HepG2 (cell line): ENCODE measurements at regions not wholly inside any gene's neighbourhood (a gene's known extent, or its start where the extent isn't known, plus 50 kb on each side); places are given as distances from the start of the nearest gene placed in this dataset.

Source experiments
- ATAC-seq: fragments of 200-7000 bp; cut with Tn5 transposase; 3 replicates; pipeline ENCODE4 v1.9.1; 2020; ENCODE audit warnings: mild to moderate bottlenecking, moderate library complexity
- BruUV-seq: library from RNA; stranded (reverse); fragments of 400-500 nt; replicated peaks from 2 replicates; lab custom pipeline; 2021; lab: Mats Ljungman, UMichigan
- CTCF ChIA-PET: fragments of 300-600 bp; formaldehyde crosslinking; extraction: SDS; loops from one replicate; lab custom pipeline; 2021; ENCODE audit warnings: low total read pairs, inconsistent platforms, low intra/inter-chr PET ratio; lab: Yijun Ruan, JAX
- POLR2A ChIA-PET: fragments of 350-600 bp; sonication (Branson Sonifier 250); formaldehyde crosslinking; loops from one replicate; lab custom pipeline; 2020; ENCODE audit warnings: antibody characterized with exemption, inconsistent platforms; lab: Yijun Ruan, JAX
- DNase-seq: peaks from one replicate; pipeline ENCODE4 v3.0.0-alpha.2; 2015; ENCODE audit warnings: low spot score
- FAIRE-seq: peaks from 3 replicates; lab custom pipeline; 2011; peaks lifted over from hg19 to GRCh38; lab: Jason Lieb, UNC
- H2AFZ ChIP-seq: one replicate; pipeline ENCODE4 v1.6.1; 2011; ENCODE audit warnings: low read length, inconsistent platforms
- H3K27ac ChIP-seq: fragments of 300-600 bp; 3 replicates; pipeline ENCODE4 v1.8.0; 2011; ENCODE audit warnings: mixed run types, mild to moderate bottlenecking, mixed read lengths, low read length, inconsistent platforms; ENCODE audit not compliant: insufficient read depth; ENCODE audit errors: extremely low read length
- H3K27me3 ChIP-seq, 2 experiments: fragments of 200-600 bp in 1 of 2; 2 replicates in 1 of 2; 3 replicates in 1 of 2; pipeline versions ENCODE4 v1.6.0 to v1.8.0; 2011; ENCODE audit warnings: low read length in 2 of 2, mild to moderate bottlenecking in 2 of 2, moderate library complexity in 2 of 2, inconsistent platforms in 1 of 2; ENCODE audit not compliant: insufficient read depth in 2 of 2, control insufficient read depth in 1 of 2
- H3K36me3 ChIP-seq, 2 experiments: fragments of 200-600 bp in 1 of 2; replicated peaks in 1 of 2; 2 replicates in 1 of 2; 3 replicates in 1 of 2; pipeline versions ENCODE4 v1.5.1 to v1.8.0; 2011; ENCODE audit warnings: low read length in 2 of 2, inconsistent platforms in 1 of 2; ENCODE audit not compliant: insufficient read depth in 2 of 2, control insufficient read depth in 1 of 2
- H3K4me1 ChIP-seq: 2 replicates; pipeline ENCODE4 v1.5.1; 2012; ENCODE audit warnings: low read length, inconsistent platforms; ENCODE audit not compliant: insufficient read depth
- H3K4me2 ChIP-seq: 2 replicates; pipeline ENCODE4 v1.6.0; 2011; ENCODE audit warnings: low read depth, low read length, inconsistent platforms
- H3K4me3 ChIP-seq, 3 experiments: fragments of 200-600 bp in 1 of 3; sonication (generic), shearing (Covaris generic) in 1 of 3; replicated peaks in 1 of 3; 2 replicates each; pipeline ENCODE4 v1.5.1; 2011 to 2016; ENCODE audit warnings: low read length in 3 of 3, inconsistent platforms in 2 of 3, low read depth in 2 of 3, mild to moderate bottlenecking in 2 of 3, control low read depth in 1 of 3, mixed read lengths in 1 of 3; ENCODE audit not compliant: insufficient read depth in 1 of 3
- H3K79me2 ChIP-seq: one replicate; pipeline ENCODE4 v1.6.1; 2011; ENCODE audit warnings: low read length, inconsistent platforms; ENCODE audit not compliant: insufficient read depth
- H3K9ac ChIP-seq: 2 replicates; pipeline ENCODE4 v1.6.0; 2011; ENCODE audit warnings: mild to moderate bottlenecking, low read depth, low read length, inconsistent platforms; ENCODE audit not compliant: insufficient read depth
- H3K9me3 ChIP-seq: 2 replicates; pipeline ENCODE4 v1.5.1; 2012; ENCODE audit warnings: mild to moderate bottlenecking, low read length
- H4K20me1 ChIP-seq: 2 replicates; pipeline ENCODE4 v1.6.0; 2011; ENCODE audit warnings: inconsistent platforms, mild to moderate bottlenecking, low read length, moderate library complexity; ENCODE audit not compliant: insufficient read depth
- ATF7 ChIP-seq, 2 experiments: fragments of 450-650 bp in 1 of 2; sonication (generic) in 1 of 2; formaldehyde crosslinking in 1 of 2; IDR thresholded peaks; 2 replicates each; pipeline versions ENCODE4 v1.4.0 to v1.6.1; 2016 to 2020; ENCODE audit warnings: antibody characterized with exemption in 1 of 2, mild to moderate bottlenecking in 1 of 2, missing genetic modification reagents in 1 of 2
- KAT7 ChIP-seq: IDR thresholded peaks from 2 replicates; pipeline ENCODE4 v1.6.1; 2018; ENCODE audit warnings: borderline replicate concordance, missing compliant biosample characterization
- STAG1 ChIP-seq: sonication (generic); formaldehyde crosslinking; IDR thresholded peaks from 2 replicates; pipeline ENCODE4 v1.4.0; 2020; ENCODE audit warnings: missing genetic modification reagents
- ZNF513 ChIP-seq: sonication (generic); formaldehyde crosslinking; conservative IDR thresholded peaks from 2 replicates; pipeline ENCODE4 v1.5.0; 2020; ENCODE audit warnings: missing genetic modification reagents
- WGBS: methylation state at CpG from one replicate; pipeline ENCODE4 v1.1.6; 2017; ENCODE audit warnings: low lambda C conversion rate; 5-methylcytosine and 5-hydroxymethylcytosine counted together
- in situ Hi-C: cut with HindIII; loops from 2 replicates; pipeline ENCODE4 v1.10.0; 2017; ENCODE audit warnings: low pct_unique_long_range_greater_than_20kb; ENCODE audit not compliant: extremely low pct_ligation_motif_present
- intact Hi-C: fragments of 100-400 bp; cut with micrococcal nuclease; formaldehyde crosslinking; loops from one replicate; pipeline ENCODE4 v1.10.0; 2022; ENCODE audit not compliant: unreplicated experiment

GRCh38 chr2:106037932-106038331, 156.2 kb downstream of the UXS1 start:
- H4K20me1 ChIP-seq: no peaks in the 10 kb centered on the region
- 41% methylated on average over 6 of the region's 6 CpGs for WGBS
- DNase-seq (no peak), ATAC-seq (no peak; the same call in 2 of the 3 replicates), FAIRE-seq (no peak)
- no TSS peak for BruUV-seq
- no peak overlapping the region for H3K4me3 ChIP-seq
- H3K27me3 ChIP-seq: peaks cover 4 to 39% of the 10 kb centered on the region in 2 experiments; a peak in 3 of 5 replicates
- intact Hi-C loops: no loop called here
- H3K36me3 ChIP-seq: no peaks in the 10 kb centered on the region
- CTCF ChIA-PET: no interaction called here
- in situ Hi-C loops: no loop called here
- peaks cover 14% of the 10 kb centered on the region for H3K4me1 ChIP-seq
- no peak overlapping the region for H3K4me2 ChIP-seq
- H3K9me3 ChIP-seq: no peaks in the 10 kb centered on the region
- TF ChIP-seq ATF7 (IDR thresholded peaks at IDR 0.05) (peak; percentile 85), ATF7 (CRISPR knock-in tag; IDR thresholded peaks at IDR 0.05) (no peak), KAT7 (CRISPR knock-in tag) (no peak)
- H3K27ac ChIP-seq: no peak overlapping the region
- H2AFZ ChIP-seq: no peak overlapping the region
- POLR2A ChIA-PET: no interaction called here
- no peak overlapping the region for H3K9ac ChIP-seq
- no peaks in the 10 kb centered on the region for H3K79me2 ChIP-seq

DNA sequence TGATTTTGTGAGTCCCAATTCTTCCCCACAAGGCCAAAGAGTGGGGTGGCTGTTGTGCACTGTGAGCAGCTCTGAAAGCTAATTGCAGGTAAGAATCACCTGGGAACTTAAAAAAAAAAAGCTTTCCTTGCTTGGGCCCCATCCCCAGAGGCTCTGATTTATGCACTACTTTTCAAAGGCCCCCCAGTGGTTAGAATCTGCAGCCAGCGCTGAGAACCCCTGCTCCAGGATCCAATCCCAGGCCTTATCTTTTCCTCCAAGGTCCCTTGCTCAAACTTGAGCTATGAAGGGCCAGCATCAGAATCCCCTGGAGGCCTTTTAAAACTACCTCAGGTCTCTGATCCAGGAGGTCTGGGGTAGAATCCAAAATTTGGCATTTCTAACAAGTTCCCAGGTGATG, 156.8 kb downstream of the UXS1 start:
- in situ Hi-C loops (no loop called here), intact Hi-C loops (no loop called here)
- Histone ChIP-seq H3K79me2 (no peaks in the 10 kb centered on the region), H3K4me3 (no peak overlapping the region), H2AFZ (no peak overlapping the region), H3K9me3 (no peaks in the 10 kb centered on the region), H3K4me2 (no peak overlapping the region), H3K4me1 (peaks cover 14% of the 10 kb centered on the region), H3K9ac (no peak overlapping the region), H4K20me1 (no peaks in the 10 kb centered on the region), H3K27ac (no peak overlapping the region), H3K27me3 (peaks cover 4 to 39% of the 10 kb centered on the region in 2 experiments; a peak in 3 of 5 replicates), H3K36me3 (no peaks in the 10 kb centered on the region)
- TF ChIP-seq STAG1 (CRISPR knock-in tag) (peak; percentile 12; the same call in 1 of the 2 replicates), ZNF513 (CRISPR knock-in tag) (no peak)
- FAIRE-seq: no peak
- CTCF ChIA-PET: no interaction called here
- BruUV-seq: no TSS peak
- POLR2A ChIA-PET: no interaction called here
- no peak for DNase-seq
- WGBS: 4% methylated on average over 1 of the region's 1 CpG
- ATAC-seq: peak; percentile 40; the same call in 1 of the 3 replicates
